HG03565 (cell line): ENCODE measurements at regions not wholly inside any gene's neighbourhood (a gene's known extent, or its start where the extent isn't known, plus 50 kb on each side); places are given as distances from the start of the nearest gene placed in this dataset.

ENCODE experiments used
- ATAC-seq: cut with Tn5 transposase; IDR thresholded peaks from one replicate; pipeline ENCODE4 v1.9.1; 2021; ENCODE audit warnings: mild to moderate bottlenecking, moderate library complexity; ENCODE audit not compliant: unreplicated experiment

DNA sequence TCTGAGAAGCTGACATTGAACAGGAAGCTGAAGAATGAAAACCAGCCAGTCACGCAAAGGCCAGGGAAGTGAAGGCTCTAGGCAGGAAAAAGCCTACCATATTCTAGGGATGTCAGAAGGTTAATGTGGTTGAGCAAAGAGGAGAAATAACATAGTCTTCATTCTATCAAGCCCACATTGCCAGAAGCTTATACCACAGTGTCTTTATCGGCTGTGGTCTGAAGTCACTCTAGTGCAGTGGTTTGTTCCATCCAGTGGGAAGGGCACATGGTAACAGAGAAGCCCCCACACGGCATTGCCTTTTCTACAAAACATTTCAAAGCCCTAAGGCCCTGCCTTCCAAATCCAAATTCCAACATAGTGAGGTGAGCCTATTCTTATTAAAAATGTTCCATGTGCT, 311.3 kb downstream of the TNS1 start:
- ATAC-seq, result no peak

DNA sequence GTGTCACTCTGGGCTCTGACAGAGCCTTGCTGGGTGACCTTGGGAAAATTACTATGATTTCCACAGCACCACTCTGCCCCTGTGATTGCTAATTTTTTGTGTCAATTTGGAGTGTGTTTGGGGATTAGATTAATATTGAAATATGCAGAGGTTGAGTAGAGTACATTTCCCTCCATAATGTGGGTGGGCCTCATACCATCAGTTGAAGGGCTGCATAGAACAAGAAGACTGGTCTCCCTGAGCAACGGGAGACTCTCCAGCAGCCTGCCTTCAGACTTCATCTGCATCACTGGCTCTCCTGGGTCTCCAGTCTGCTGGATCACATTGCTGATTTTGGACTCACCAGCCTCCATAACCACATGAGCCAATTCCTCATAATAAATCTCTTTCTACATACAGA, 313.7 kb downstream of the TNS1 start:
- no peak for ATAC-seq

DNA sequence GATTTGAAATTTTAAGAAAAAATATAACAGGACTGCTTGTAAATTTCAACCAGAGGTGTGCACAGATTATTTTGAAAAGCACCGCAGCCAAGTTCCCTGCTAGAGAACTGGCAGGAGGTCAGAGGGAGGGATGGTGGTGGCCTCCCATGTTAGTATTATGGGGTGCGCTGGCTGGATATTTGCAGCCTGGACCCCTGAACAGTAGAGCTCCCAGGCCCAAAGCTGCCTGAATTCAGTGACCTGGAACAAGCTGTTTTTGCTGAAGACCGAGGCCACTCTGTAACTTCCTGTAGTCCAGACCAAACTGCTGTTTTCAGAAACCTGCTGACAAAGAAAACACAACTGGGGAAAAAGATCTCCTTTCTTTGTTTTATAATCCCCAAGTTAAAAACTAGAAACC, 314.3 kb downstream of the TNS1 start:
- no peak for ATAC-seq

DNA sequence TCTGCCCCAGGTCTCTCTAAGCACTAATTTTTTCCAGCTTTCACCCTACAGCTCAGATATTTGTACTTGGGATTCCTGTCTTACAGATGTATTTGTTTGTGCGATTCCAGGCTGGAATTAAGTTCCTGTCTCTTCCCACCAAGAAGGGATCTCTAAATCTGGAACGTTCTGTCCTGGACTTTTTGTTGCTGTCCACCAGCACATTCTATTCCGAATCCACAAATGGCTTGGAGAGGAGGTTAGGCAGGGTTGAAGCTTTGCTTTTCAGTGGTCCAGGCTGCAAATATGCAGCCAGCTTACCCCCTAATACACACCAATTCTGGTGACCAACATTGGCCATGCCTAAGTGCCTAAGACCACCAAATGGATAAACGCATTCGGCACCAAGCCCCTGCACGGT, 315.0 kb downstream of the TNS1 start:
- ATAC-seq, result no peak

DNA sequence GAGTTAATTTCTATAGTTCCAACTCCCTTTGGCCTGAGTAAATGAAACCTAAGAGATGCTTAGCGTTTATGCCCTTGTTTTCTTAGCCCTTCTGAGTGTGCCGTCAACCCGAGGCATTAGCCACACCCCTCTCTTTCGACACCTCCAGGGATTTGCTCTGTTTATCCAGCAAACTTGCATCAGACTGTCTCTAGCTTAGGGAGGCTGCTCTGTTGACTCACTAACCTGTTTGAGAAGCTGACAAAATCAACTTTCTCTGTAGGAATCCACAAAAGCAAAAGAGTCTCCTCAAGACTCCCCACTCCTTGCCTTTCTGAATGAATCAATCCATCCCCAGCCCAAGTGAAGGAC, 317.6 kb downstream of the TNS1 start:
- no peak for ATAC-seq

DNA sequence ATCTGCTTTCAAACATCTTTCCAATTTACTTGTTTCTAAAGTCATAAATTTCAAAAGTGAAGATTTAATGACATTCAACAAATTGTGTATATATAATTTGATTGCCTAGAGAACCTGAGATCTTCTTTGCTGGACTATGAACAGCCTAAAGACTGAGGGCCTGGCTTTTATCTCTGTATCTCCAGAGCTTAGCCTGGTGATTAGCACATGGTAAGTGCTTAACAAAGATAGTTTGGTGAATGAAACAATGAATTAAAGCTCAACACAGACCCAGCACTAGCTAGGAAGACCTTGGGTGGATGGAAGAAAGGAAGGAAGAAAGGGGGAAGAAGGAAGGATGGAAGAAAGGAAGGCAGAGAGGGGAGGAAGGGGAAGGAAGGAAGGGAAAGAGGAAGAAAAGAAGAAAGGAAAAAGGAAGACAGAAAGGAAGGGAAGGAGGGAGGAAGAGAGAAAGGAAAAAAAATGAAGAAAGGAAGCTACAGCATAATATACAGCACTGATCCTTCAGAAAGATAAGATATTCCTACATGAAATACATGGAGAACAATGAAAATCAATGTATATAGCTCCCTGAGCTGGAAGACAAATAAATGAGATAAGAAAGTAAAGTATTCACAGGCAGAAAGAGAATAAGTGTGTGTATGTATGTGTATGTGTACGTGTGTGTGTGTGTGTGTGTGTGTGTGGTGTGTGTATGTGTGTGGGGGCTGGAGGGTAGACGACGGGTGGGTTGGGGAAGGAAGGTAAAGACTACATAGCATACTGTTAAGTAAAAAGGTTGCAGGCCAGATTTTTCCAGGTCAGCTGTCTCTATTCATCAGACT, 318.2 kb downstream of the TNS1 start:
- ATAC-seq, result no peak

DNA sequence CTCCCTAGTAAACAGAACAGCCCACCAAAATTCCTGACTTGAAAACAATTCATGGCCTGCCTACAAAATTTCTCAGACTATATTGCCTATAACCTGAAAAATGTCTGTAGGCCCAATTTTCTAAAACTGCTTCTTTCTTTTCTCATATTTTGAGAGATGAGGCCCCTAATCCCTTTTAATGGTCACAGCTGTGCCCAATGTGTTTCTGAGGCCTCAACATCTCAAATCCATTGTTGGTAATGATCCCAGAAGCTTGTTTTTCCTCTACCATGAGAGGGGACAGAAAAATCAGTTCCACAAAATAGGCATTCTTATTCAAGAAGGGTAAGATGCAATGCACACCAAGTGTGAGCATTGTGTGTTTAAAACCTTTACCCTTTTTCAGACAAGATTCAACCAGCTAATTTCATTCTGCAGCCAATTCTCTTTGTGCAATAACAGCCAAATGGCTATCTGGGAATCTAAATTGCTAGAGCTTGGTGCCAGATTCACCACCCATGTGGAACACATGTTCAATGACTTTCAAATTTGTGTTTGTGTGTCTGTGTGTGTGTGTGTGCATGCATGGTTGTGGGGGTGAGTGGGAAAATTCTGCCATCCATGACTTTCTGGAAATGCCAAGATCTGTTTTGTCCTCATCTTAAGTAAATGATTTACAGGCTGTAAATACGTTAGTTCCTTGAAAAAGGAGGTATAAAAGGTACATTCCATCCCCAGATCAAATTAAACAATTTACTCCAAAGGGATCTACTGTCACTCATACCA, 319.5 kb downstream of the TNS1 start:
- ATAC-seq, result no peak

DNA sequence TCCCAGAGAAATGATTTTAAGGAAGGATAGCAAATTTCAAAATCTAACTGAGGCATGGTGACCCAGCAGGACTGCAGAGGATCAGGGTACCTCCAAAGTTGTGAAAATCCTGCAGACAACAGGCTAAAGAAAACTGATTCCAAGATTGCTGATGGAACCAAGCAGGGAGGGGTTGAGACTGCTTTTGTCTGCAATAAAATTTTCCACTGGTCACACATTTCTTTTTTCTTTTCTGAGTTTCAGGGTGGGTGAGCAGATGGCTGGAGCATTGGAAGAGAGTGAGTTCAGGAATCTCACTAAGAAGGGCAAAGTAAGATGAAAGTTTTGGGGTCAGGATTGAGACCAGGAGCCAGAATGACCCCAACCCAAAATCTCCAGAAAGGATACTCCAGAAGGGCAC, 321.0 kb downstream of the TNS1 start:
- ATAC-seq, result no peak

DNA sequence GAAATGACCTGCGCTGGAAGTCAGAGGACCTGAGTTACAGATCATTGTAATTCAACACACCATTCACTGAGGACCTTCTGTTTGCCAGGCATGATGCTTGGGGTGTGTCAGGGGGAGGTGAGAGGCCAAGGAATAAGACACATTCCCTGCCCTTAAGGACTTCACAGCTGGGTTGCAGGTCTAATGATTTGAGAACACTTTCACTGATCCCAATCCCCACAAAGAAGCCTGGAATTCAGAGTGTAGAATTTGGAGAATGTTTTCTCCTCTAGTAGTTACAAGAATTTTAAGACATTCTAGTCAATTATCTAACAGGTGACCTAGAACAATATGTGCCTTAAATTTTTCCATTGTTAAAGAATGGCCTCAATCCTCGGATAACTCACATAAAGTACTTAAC, 322.4 kb downstream of the TNS1 start:
- no peak for ATAC-seq

DNA sequence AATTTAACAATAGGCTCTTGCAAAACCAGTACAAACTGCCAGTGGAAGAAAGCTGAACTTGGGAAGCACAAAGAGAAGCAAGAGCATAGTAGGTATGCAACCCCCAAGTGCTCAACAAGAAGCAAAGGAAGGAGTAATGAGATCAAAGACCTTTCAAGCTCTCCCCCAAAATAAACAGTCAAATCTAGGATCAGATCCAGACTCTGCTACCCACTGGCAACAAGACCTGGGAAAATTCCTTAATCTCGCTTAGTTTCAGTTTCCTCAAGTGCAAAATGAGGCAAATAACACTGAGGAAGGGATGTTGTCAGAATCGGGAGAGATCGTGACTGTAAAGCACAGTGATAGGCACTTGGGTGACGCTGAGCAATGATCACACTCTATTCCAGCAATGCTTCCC, 329.2 kb downstream of the TNS1 start:
- no peak for ATAC-seq

DNA sequence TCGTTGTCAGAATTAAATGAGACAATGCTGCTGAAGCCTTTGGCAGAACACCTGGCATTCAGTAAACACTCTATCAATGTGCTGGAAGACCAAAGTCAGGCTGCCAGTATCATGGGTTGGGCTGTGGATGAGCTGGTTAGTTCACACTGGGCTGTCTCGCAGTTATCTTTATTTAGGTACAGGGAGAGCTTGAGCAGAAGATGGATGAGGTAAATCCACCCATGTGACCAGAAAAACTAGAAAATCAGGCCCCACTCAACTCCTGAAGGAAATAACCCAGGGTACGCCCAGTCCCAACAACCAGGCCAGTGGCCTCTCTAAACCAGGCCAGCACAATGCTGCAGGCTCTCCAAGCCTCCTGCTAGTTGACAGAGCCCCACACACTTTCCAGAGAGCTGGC, 330.3 kb downstream of the TNS1 start:
- ATAC-seq, result no peak

DNA sequence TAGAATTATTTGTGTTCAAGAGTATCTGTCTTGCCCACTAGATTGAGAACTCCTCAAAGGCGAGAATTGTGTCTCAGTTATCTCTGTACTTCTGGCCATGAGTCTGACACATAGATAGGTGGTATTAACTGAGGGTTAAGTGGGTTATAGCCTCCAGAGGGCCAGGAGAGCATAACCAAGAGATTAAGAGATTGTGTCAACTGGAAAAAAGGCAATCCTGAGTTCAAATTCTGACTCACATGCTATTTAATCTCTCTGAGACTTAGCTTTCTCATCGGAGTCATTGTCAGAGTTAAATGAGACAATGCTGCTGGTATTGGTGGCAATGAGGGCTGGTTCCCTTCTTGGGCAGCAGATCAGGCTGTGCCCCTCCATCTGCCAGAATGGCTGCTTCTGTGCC, 330.9 kb downstream of the TNS1 start:
- ATAC-seq, result no peak

DNA sequence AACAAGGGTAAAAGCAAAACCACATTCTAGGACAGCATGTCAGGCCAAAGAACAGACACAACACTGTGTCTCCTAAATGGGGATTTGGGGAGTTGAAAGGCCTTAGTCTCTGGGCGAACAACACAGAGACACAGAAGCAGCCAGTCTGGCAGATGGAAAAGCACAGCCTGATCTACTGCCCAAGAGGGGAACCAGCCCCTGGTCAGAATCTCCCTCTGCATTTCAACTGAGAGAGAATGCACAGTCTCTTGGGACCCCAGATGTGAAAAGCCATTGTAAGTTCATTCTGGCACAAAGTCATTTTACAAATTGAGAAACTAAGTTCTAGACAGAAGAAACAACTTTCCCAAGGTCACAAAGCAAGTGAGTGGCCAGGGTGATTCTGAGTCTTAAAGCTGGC, 331.7 kb downstream of the TNS1 start:
- ATAC-seq, result no peak

DNA sequence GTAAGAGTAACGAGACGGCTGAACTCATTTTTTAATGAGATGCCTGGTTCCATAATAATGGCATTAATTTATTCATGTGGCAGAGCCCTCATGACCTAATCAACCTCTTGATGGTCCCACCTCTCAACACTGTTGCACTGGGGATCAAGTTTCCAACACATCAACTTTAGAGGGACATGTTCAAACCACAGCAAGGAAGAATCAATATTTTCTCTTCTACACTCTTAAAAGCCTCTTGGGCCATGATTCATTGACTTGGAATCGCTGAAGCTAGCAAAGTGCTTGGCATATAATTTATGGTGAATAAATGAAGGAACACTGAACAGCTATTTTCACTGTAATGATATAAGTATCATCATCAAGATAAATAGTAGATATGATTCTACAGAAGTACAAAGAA, 333.0 kb downstream of the TNS1 start:
- no peak for ATAC-seq

DNA sequence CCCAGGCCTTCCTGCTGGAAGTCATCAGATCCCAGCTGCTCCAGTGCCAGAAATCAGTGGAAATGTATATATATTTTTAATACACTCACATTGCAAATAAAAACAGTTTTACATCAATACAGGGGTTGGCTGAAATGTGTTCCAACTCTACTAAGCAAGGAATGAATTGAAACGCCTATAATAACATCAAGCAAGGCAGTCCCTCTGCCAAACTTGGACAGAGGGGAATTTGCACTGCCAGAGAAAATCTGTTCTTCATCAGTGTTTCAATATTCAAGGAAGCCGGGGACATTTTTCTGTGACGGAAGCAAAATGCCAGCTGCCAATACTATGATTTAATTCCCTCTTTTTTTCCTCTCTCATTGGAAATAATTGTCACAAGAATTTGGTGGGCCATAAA, 335.3 kb downstream of the TNS1 start:
- ATAC-seq, result no peak

DNA sequence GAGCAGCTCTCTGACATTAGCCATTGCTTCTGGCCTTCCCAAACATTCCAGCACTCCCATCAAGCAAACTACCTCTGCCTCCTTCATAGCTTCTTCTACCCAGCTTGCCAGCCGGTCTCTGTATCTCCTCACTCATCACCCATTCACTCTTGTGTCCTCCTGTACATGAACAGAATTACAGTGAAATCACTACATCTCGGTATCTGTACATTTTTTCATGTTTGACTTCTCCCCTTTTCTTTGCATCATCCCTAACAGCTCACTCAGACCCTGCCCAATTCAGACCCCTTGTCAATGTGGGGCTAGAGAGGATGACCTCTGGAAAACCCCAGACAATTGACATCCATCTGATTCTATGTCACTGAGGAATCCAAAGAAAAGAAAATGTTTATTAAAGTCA, 335.8 kb downstream of the TNS1 start:
- ATAC-seq, result no peak

DNA sequence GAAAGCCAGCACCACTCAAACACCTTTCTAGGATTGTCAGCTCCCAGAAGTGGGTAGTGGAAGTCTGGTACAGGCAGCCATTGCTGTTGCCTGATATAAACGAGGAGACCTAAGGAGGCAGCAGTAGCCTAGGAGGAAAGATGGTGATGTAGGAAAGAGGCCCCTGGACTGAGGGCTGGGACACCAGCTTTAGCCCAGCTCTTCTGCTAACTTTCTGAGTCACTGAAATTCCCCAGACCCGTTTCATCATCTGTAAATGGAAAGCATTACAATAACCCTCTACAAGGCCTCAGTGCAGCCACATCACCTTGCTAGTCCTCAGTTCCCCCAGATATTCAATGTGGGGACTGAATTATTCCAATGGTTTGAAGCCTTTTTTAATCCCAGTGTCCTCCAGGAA, 336.5 kb downstream of the TNS1 start:
- no peak for ATAC-seq

DNA sequence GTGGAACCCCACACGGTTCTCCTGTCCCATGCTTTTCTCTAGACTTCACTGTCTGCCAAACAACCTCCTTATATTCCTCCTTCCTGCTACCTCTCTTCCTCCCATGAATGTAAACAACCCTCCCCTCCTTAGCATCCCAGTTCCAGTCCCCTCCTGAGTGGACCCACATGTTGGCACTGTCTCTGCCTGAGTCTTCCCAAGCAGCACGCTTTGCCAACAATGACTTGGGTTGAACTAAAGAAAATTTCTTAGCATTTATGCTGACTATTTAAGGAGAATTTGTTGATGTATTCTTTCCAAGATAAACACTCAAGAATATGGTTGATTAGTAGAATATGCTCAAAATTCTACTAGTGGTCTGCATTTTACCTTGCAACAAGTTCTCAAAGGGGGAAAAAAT, 338.0 kb downstream of the TNS1 start:
- ATAC-seq, result no peak

DNA sequence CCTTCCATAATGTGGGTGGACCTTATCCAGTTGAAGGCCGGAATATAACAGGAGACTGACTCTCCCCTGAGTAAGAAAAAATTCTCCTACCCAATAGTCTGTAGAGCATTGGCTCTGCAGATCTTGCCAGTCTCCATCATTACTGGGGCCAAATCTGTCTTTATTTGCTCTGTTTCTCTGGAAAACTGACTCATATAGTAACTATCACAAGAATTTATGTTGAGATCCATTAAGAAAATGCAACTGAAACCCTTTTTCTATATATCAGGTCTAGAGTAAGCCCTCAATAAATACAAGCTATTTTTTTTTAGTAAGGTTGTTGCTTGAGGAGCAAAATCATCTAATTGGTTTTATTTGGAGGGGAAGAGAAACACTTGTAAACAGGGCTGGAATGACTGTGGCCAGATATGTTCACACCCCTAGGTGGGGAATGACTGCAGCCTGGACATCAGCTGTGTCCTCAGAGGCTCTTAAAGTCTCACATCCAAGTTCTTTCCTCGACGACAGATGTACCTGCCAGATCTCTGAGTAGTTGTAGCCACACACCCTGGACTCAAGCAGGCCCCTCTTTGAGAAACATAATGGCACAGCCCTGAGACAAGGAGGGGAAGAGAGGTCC, 339.7 kb downstream of the TNS1 start:
- ATAC-seq, result no peak

DNA sequence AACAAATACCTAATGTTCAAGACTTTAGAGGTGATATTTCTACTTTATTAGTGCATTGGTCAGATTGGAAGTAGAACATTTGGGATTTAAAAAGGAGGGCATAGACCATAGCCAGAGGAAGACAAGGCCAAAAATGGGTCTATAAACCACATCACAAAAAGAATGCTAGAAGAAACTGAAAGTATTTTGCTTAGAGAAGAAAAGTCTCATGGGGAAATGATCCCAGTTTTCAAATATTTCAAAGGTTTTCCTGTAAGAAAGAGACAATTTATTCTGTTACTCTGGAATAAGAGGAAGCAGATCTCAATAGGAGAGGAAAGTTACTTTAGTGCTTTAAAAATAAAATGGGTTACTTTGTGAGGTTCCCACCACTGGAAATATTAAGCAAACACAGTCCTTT, 341.4 kb downstream of the TNS1 start:
- ATAC-seq, result no peak

DNA sequence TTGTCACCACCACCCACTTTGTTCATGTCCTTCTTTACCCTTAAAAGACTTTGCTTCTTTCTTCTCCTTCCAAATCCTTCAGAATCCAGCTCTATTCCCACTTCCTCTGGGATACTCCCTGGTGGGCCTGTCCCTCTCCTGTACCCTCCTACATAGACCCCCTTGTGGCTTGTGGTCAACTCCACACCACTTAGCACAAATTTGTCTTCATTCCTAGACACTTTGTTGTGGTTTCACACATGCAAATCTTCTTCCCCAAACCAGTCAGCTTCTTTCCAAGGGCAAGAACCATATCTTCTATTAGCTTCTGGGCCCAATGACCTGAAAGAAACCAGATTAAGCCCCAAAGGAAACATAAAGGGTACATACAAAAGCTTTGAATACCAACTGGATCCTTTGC, 342.4 kb downstream of the TNS1 start:
- no peak for ATAC-seq

DNA sequence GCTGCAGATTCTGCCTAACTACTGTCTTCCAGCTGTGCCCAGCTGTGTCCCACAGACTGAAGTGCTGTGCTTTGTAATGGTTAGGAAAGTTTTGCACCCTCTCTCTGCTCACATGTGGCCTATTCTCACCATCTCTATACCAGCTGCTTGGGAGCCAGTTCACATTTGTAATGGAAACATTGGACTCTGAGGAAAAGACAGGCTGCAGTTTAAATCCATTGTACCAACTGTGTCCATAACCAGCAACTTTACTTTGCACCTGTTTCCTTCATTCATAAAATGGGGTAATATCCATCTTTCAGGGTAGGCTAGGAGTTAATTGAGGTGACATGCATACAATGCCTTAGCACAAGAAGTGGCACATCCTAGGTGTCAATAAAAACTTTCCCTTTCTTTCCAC, 344.0 kb downstream of the TNS1 start:
- no peak for ATAC-seq
